Mammary epithelial cell (primary cell): ENCODE measurements at regions not wholly inside any gene's neighbourhood (a gene's known extent, or its start where the extent isn't known, plus 50 kb on each side); places are given as distances from the start of the nearest gene placed in this dataset.

Experiments used
- CTCF ChIP-seq, 2 donors: IDR thresholded peaks in 1 of 2; conservative IDR thresholded peaks in 1 of 2; 2 replicates each; pipeline ENCODE4 v1.5.1; 2011 to 2012; ENCODE audit warnings: inconsistent platforms in 2 of 2, low read length in 2 of 2, mild to moderate bottlenecking in 2 of 2, control low read depth in 1 of 2, low read depth in 1 of 2; ENCODE audit not compliant: insufficient read depth in 1 of 2; ENCODE audit errors: extremely low read depth in 1 of 2
- EZH2 ChIP-seq: IDR thresholded peaks from 2 replicates; pipeline ENCODE4 v1.6.1; 2012; ENCODE audit warnings: low read length, inconsistent platforms, borderline replicate concordance

GRCh38 chr2:164427111-164427510 lies 194.2 kb downstream of the GRB14 start:
- TF ChIP-seq CTCF (conservative IDR thresholded peaks at IDR 0.05 in 1 of 2, IDR thresholded peaks at IDR 0.05 in 1 of 2; ENCODE audit: extremely low read depth in 1 of 2, insufficient read depth in 1 of 2, low read depth in 1 of 2, low read length in 2 of 2) (no peak), EZH2 (no peak)
